Dendritic cell treated with granulocyte-macrophage colony-stimulating factor and Interleukin-4, amounts not matched to agents 40 ng/mL and 50 ng/mL, for 4 days (primary cell): ENCODE measurements at regions not wholly inside any gene's neighbourhood (a gene's known extent, or its start where the extent isn't known, plus 50 kb on each side); places are given as distances from the start of the nearest gene placed in this dataset.
"Not testable (repeated sequence)": the region's sequence is repeated elsewhere in the genome, so short reads cannot be mapped to it uniquely, and the experiment has no call there.

Experiments
- H3K27ac Mint-ChIP-seq: one replicate; pipeline ENCODE4 v1.8.0; 2022; ENCODE audit warnings: mild to moderate bottlenecking, mixed read lengths
- H3K27me3 Mint-ChIP-seq: one replicate; pipeline ENCODE4 v1.8.0; 2022; ENCODE audit warnings: mild to moderate bottlenecking, mixed read lengths
- H3K36me3 Mint-ChIP-seq: one replicate; pipeline ENCODE4 v1.8.0; 2022; ENCODE audit warnings: low read depth, mixed read lengths
- H3K4me1 Mint-ChIP-seq: one replicate; pipeline ENCODE4 v1.8.0; 2022; ENCODE audit warnings: low read depth, mixed read lengths
- H3K4me3 Mint-ChIP-seq: one replicate; pipeline ENCODE4 v1.8.0; 2022; ENCODE audit warnings: mild to moderate bottlenecking, moderate library complexity, mixed read lengths
- H3K9me3 Mint-ChIP-seq: one replicate; pipeline ENCODE4 v1.8.0; 2022; ENCODE audit warnings: mixed read lengths
- intact Hi-C: fragments of 100-400 bp; cut with micrococcal nuclease; formaldehyde crosslinking; loops from one replicate; pipeline ENCODE4 v1.15.0; 2022

DNA sequence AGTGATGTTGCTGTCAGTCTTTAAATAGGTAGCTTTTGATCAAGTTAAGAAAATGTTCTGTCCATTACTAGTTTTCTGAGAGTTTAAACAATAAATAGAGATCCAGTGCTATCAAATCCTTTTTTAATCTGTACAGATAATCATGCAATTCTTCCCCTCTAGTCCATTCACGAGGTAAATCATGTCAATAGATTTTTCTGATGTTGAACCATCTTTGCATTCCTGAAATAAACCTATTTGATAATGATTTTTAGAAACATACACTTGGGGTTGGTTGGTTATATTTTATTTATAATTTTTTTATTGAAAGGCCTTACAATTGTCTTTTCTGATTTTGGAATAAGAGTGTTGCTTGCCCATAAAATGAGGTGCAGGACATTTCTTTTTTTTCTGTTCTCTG lies 95.0 kb downstream of the FAM53A start:
- intact Hi-C loops, result loop anchor here (10.0 kb wide), 1 partner anchor 126 kb away; the partner anchor contains the start of gene SLBP
- no peaks in the 10 kb centered on the region for H3K4me1 Mint-ChIP-seq
- peaks cover 44% of the 10 kb centered on the region for H3K9me3 Mint-ChIP-seq
- no peaks in the 10 kb centered on the region for H3K36me3 Mint-ChIP-seq
- peaks cover 21% of the 10 kb centered on the region for H3K27me3 Mint-ChIP-seq
- H3K27ac Mint-ChIP-seq, result no peak overlapping the region
- no peak overlapping the region for H3K4me3 Mint-ChIP-seq

DNA sequence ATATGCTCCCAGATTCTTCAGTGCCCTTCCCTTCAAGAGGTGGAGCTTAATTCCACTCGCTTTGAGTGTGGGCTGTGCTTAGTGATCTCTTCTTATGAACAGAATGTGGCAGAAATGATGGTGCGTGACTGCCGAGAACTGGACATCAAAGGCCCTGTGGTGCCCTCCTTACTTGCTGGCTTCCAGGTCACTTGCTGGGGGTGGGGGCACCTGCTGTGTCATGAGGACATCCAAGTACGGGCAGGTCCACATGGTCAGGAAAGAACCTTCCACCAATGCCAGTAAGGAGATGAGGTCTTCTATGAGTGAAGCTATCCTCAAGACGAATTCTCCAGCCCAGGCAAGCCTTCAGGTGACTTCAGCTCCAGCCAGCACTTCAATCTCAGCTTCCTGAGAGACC lies 95.8 kb downstream of the FAM53A start:
- Mint-ChIP-seq H3K27ac (no peak overlapping the region), H3K4me1 (no peaks in the 10 kb centered on the region), H3K9me3 (peaks cover 44% of the 10 kb centered on the region), H3K27me3 (peaks cover 24% of the 10 kb centered on the region), H3K36me3 (no peaks in the 10 kb centered on the region), H3K4me3 (no peak overlapping the region)
- intact Hi-C loops, result loop anchor here (10.0 kb wide), 1 partner anchor 126 kb away; the partner anchor contains the start of gene SLBP

DNA sequence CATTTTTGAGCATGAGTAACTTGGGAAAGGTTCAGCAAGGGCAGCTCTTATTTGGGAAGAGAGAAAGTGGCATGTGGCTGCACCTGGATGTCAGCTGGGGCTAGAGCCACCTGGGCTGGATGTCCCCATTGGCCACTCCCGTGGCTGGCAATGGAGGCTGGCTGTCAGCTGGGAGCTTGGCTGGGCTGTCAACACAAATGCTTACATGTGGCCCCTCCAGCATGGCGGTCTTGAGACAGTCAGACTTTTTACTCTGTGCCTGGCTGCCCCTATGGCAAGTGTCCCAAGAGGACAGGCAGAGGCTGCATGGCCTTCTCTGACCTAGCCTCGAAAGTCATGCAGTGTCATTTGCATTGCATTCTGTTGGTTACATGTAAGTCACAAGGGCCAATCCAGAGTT lies 99.6 kb downstream of the FAM53A start:
- H3K4me3 Mint-ChIP-seq, result no peak overlapping the region

DNA sequence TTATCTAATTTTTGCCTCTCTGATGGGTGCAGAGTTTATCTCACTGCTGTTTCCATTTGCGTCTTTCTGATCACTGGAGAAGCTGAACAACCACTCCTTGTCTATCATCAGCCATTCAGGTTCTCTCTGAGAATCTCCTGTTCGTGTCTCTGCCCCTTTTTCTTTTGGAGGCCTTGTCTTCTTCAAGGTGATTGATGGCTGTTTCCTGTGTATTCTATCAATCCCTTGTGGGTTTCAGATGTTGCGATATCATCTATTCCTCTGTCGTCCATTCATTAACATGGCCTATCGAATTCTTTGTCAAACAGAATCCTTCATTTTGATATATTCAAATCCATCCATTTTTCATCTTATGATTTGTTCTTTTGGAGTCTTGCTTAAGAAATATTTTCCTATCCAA lies 100.3 kb downstream of the FAM53A start:
- Mint-ChIP-seq H3K4me3 (no peak overlapping the region), H3K4me1 (no peaks in the 10 kb centered on the region), H3K36me3 (no peaks in the 10 kb centered on the region), H3K9me3 (peaks cover 8% of the 10 kb centered on the region), H3K27ac (no peak overlapping the region), H3K27me3 (peaks cover 12% of the 10 kb centered on the region)
- intact Hi-C loops, result loop anchor here (10.0 kb wide), 1 partner anchor 131 kb away; the partner anchor contains the start of gene SLBP

More for the DNA sequence above, 99.6 kb downstream of the FAM53A start:
- Mint-ChIP-seq H3K27ac (no peak overlapping the region), H3K36me3 (no peaks in the 10 kb centered on the region), H3K27me3 (peaks cover 14% of the 10 kb centered on the region), H3K9me3 (peaks cover 14% of the 10 kb centered on the region), H3K4me1 (no peaks in the 10 kb centered on the region)
- intact Hi-C loops, result loop anchor here (10.0 kb wide), 1 partner anchor 130 kb away; the partner anchor contains the start of gene SLBP

DNA sequence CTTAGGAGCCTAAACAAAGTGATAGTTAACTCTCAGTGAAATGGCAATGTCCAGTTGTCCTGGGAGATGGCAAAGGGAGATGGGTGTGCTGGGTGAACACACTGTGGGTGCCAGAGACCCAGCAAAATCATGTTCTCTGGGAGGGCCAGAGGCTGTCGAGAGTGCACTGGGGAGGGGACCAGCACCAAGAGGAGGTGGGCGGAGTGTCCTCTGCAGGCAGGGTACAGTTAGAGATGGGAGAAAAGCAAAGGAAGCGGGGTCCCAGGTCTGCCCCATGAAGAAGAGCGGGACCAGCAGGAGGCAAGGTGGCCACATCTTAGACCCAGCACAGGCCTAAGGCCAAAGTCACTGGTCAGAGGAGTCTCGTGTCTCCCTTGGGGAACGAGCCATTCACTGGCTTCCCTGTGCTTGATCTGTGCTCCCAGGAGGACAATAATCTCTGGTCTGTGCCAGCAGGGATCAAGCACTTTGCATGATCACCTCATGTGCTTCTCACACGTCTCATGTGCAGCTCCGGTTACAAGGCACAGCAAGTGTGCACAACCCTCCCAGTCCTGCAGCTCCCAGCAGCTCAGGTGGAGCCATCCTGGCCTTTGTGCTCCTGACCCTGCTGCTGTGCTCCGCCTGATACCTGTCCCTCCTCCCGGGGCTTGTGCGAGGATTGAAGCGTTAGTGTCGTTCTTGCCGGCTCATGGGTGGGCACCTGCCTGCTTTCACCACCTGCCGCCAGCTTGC lies 100.9 kb downstream of the FAM53A start:
- intact Hi-C loops, result loop anchor here (10.0 kb wide), 1 partner anchor 132 kb away; the partner anchor contains the start of gene SLBP
- H3K27ac Mint-ChIP-seq, result no peak overlapping the region
- H3K36me3 Mint-ChIP-seq, result no peaks in the 10 kb centered on the region
- peaks cover 1% of the 10 kb centered on the region for H3K9me3 Mint-ChIP-seq
- H3K4me3 Mint-ChIP-seq, result no peak overlapping the region
- H3K4me1 Mint-ChIP-seq, result no peaks in the 10 kb centered on the region
- H3K27me3 Mint-ChIP-seq, result peaks cover 9% of the 10 kb centered on the region

DNA sequence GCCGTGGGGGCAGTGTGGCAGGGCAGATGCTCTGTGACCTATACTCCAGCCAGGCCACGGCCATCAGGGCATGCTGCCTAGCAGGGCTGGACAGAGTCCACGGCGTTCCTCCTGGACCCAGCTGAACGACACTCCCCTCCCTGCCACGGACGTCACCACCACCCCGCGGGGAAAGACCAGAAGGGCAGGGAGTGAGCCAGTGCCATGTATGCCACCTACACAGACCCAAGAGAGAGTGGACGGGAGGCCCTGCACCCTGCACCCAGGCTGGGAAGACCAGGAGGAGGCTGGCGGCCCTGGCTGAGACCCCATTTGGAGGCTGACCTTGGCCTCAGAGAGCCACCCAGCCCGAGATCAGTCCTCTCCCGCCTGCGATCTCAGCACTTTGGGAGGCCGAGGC lies 101.9 kb downstream of the FAM53A start:
- Mint-ChIP-seq H3K9me3 (no peaks in the 10 kb centered on the region), H3K4me1 (no peaks in the 10 kb centered on the region), H3K36me3 (no peaks in the 10 kb centered on the region), H3K4me3 (no peak overlapping the region), H3K27ac (peak overlapping the region; percentile 78), H3K27me3 (peaks cover 8% of the 10 kb centered on the region)
- intact Hi-C loops, result loop anchor here (10.0 kb wide), 1 partner anchor 133 kb away; the partner anchor contains the start of gene SLBP

DNA sequence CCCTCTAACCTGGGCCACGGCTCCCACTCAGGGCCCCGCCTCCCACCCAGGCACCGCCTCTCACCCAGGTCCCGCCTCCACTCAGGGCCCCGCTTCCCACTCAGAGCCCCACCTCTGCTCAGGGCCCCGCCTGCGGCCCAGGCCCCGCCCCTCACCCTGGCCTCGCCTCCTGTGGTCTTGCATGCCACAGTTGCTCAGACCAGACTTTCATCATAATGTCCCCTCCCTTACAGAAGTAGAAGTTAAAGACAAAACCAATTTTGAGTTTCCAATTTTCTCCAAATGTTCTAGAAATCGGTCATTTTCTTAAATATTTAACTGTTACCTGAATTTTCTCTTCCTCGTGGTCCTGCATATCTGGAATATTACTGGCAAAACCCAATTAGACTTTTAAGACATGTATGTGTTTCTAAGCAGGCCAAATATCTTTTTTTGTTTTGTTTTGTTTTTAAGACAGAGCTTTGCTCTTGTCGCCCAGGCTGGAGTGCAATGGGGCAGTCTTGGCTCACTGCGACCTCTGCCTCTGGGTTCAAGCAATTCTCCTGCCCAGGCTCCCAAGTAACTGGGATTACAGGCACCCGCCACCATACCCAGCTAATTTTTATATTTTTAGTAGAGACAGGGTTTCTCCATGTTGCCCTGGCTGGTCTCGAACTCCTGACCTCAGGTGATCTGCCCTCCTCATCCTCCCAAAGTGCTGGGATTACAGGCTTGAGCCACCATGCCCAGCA lies 102.8 kb downstream of the FAM53A start:
- H3K27me3 Mint-ChIP-seq, H3K4me1 Mint-ChIP-seq, H3K36me3 Mint-ChIP-seq, H3K9me3 Mint-ChIP-seq: not testable (repeated sequence)
- H3K27ac Mint-ChIP-seq, result peak overlapping the region; percentile 78
- peak overlapping the region; percentile 44 for H3K4me3 Mint-ChIP-seq
- intact Hi-C loops, result loop anchor here (2.0 to 10.0 kb wide), 2 partner anchors 103 to 133 kb away; partner anchors contain the start of genes FAM53A and SLBP

DNA sequence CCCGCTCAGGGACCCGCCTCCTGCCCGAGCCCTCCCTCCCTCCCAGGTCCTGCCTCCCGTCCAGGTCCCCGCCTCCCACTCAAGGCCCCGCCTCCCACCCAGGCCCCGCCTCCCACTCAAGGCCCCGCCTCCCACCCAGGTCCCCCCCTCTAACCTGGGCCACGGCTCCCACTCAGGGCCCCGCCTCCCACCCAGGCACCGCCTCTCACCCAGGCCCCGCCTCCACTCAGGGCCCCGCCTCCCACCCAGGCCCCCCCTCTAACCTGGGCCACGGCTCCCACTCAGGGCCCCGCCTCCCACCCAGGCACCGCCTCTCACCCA lies 103.5 kb downstream of the FAM53A start:
- H3K9me3 Mint-ChIP-seq, H3K27ac Mint-ChIP-seq, H3K4me3 Mint-ChIP-seq, H3K36me3 Mint-ChIP-seq, H3K4me1 Mint-ChIP-seq, H3K27me3 Mint-ChIP-seq: not testable (repeated sequence)
- intact Hi-C loops, result loop anchor here (2.0 to 10.0 kb wide), 2 partner anchors 104 to 134 kb away; partner anchors contain the start of genes FAM53A and SLBP

DNA sequence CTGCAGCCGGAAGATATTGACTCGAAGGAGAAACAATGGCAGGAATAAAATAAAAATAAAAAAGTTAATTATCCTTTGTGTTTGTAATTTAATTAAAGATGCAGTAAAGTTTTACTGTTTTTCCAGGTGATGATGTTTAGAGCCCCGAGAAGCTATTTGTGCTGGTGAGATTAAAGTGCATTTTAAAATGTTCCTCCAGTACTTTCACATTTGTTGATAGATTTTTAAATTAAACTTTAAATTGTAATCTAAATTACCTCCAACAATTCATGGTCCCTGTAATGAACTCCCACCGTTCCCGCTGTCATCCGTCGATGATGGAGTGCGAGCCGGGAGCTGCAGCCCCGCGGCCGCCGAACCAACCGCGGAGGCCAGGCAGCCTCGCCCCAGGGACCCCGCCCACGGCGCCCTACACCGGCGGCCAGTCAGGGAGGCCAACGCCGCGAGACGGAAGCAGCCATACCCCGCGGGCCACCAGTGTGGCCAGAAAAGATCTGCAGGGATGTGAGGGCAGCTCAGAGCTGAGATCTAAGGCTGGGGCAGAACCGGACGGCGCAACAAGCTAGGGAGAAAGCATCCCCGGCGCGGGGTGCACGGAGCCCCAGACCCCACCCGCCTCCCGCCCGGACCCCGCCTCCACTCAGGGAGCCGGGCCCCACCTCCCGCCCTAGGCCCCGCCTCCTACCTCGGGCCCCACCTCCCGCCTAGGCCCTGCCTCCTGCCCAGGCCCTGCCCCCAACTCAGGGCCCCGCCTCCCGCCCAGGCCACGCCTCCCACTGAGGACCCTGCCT lies 104.0 kb downstream of the FAM53A start:
- intact Hi-C loops, result loop anchor here (2.0 to 10.0 kb wide), 2 partner anchors 105 to 135 kb away; partner anchors contain the start of genes FAM53A and SLBP
- Mint-ChIP-seq H3K27me3 (peaks cover 2% of the 10 kb centered on the region), H3K27ac (peak overlapping the region; percentile 91), H3K4me1 (no peaks in the 10 kb centered on the region), H3K9me3 (no peaks in the 10 kb centered on the region), H3K4me3 (peak overlapping the region; percentile 82), H3K36me3 (no peaks in the 10 kb centered on the region)

DNA sequence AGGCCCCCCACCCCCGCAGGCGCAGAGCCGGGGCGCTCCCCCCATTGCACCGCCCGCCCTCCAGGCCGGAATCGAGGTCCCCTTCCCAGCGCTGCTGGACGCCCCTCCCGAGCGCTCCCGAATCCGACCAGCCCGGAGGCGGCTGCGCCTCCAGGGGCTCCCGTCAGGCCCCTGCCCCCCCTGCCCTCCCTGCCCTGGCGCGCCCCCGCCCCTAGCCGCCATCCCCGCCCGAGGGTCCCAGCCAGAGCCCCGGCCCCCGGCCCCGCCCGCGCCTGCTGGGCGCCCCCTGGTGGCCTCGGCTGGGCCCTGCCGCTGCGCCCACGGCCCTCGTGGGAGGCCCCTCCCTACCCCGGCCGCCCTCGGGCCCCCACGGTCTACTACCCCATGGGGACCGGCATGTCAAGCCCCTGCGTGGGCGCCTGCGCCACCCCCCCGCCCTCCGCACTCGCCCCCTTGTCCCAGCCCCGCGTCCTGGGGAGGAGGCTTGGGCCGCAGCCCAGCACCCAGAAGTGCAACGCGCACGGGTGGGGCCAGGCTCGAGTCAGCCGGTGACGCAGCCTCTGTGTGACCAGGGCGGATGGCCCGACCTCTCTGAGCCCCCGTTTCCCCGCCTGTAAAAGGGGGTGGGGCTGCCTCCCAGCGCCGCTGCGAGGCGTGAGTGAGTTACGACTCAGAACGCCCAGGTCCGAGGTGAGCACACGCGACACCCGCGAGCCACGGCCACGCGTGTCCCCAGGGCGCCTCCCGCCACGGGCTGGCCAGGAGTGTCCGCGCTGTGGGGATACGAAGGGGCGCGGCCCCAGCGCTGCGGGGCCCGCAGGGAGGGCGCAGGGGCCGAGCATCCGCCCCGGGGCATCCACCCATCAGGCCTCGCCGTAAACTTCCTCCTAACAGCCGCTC lies 104.9 kb downstream of the FAM53A start:
- Mint-ChIP-seq H3K36me3 (no peaks in the 10 kb centered on the region), H3K27ac (peak overlapping the region; percentile 91), H3K9me3 (peaks cover 2% of the 10 kb centered on the region), H3K4me3 (peak overlapping the region; percentile 82), H3K27me3 (peaks cover 2% of the 10 kb centered on the region), H3K4me1 (peaks cover under 1% of the 10 kb centered on the region)
- intact Hi-C loops, result no loop called here

DNA sequence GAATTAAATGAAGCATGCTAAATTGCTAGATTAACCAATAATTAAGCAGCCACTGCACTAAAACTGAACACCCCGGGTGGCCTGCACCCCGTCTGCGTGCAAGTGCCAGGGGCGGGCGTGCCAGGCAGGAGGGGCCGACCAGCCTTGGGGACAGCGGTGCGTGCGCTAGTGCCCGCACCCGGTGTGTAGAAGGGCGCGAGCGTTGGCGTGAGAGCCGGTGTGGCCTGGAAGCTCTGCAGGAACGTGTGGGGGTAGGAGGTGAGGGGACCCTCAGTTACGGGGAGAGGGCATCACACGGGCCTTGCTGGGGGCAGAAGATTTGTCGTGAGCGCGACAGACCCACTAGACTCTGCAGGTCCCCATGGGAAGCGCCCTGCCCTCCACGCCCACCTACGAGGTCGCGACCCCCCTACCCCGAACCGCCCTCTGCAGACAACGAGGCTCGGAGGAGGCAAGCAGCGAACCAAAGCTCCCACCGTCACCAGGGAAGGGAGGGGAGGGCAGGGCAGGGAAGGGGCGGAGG lies 105.8 kb downstream of the FAM53A start:
- peak overlapping the region; percentile 67 for H3K4me3 Mint-ChIP-seq
- peaks cover 6% of the 10 kb centered on the region for H3K4me1 Mint-ChIP-seq
- H3K27me3 Mint-ChIP-seq, result peaks cover 3% of the 10 kb centered on the region
- H3K36me3 Mint-ChIP-seq, result no peaks in the 10 kb centered on the region
- intact Hi-C loops, result no loop called here
- H3K9me3 Mint-ChIP-seq, result peaks cover 9% of the 10 kb centered on the region
- peak overlapping the region; percentile 91 for H3K27ac Mint-ChIP-seq

DNA sequence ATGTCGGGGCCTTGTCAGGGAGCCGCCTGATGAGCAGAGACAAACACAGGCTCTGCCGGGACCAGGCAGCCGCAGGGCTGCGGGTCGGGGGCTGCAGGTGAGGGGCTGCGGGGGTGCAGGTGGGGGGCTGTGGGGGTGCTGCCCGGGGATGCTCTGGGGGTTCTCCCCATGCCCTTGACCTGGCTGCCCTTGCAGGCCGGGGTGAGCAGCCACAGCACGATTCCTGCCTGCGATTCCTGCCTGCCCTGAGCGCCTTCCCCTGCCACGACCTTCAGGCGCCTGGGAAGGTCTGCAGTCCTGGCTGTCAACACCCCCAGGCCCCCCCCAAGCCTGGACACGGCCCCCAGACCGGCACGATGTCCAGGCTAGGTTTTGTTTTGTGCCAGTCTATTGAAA lies 106.3 kb downstream of the FAM53A start:
- intact Hi-C loops, result no loop called here
- peaks cover 6% of the 10 kb centered on the region for H3K4me1 Mint-ChIP-seq
- peaks cover 3% of the 10 kb centered on the region for H3K27me3 Mint-ChIP-seq
- peak overlapping the region; percentile 67 for H3K4me3 Mint-ChIP-seq
- H3K9me3 Mint-ChIP-seq, result peaks cover 9% of the 10 kb centered on the region
- no peaks in the 10 kb centered on the region for H3K36me3 Mint-ChIP-seq
- peak overlapping the region; percentile 91 for H3K27ac Mint-ChIP-seq
